ENCODE measurements at regions not wholly inside any gene's neighbourhood (a gene's known extent, or its start where the extent isn't known, plus 50 kb on each side); places are given as distances from the start of the nearest gene placed in this dataset.

DNA sequence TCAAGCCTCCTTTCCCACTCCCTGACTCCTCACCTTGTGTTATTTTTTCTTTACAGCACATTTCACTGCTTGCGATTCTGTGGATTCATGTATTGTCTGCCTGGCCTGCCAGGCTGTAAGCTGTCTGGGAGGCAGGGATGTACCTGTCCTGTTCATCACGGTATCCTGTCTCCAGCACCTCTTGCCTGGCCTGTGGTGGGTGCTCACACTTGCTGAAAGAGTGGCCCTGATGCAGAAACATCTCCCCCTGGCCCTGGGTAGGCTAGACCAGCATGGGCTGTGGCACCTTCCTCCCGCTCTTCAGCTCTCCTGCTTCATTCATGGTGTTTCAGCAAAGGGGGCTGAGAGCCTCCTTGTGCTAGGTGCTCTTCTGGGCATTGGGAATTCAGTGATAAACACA is 60.1 kb upstream of the KCNG1 start:
- BruUV-seq (replicated peaks): no TSS peak
- dilution Hi-C loops (cut with HindIII; ENCODE audit: low sequenced_read_pairs, unreplicated experiment): no loop called here
- 100% methylated on average over 1 of the region's 3 CpGs; no CpG with 5 or more reads in 1 of the 2 experiments for WGBS, 2 experiments (ENCODE audit: extremely low coverage in 2 of 2, insufficient read length in 1 of 2)

More for the DNA sequence above, 60.1 kb upstream of the KCNG1 start:
- TF ChIP-seq FOS (IDR thresholded peaks at IDR 0.05; ENCODE audit: low read depth, low read length) (no peak), MAFK (IDR thresholded peaks at IDR 0.05; ENCODE audit: low read depth, low read length) (no peak), POLR2A (IDR thresholded peaks at IDR 0.05; ENCODE audit: low read depth, low read length) (no peak), RCOR1 (IDR thresholded peaks at IDR 0.05; ENCODE audit: insufficient replicate concordance, low read length) (no peak), MAZ (IDR thresholded peaks at IDR 0.05; ENCODE audit: borderline replicate concordance, low read depth, low read length) (no peak), SMC3 (IDR thresholded peaks at IDR 0.05; ENCODE audit: low read depth, low read length) (no peak), RAD21 (IDR thresholded peaks at IDR 0.05; ENCODE audit: low read length) (no peak), NFE2L2 (IDR thresholded peaks at IDR 0.05; ENCODE audit: low read depth, low read length) (no peak), RFX5 (IDR thresholded peaks at IDR 0.05; ENCODE audit: low read depth, low read length) (no peak), CHD1 (IDR thresholded peaks at IDR 0.05; ENCODE audit: low read depth, low read length) (no peak)
- TF ChIP-seq, protein P1, sequence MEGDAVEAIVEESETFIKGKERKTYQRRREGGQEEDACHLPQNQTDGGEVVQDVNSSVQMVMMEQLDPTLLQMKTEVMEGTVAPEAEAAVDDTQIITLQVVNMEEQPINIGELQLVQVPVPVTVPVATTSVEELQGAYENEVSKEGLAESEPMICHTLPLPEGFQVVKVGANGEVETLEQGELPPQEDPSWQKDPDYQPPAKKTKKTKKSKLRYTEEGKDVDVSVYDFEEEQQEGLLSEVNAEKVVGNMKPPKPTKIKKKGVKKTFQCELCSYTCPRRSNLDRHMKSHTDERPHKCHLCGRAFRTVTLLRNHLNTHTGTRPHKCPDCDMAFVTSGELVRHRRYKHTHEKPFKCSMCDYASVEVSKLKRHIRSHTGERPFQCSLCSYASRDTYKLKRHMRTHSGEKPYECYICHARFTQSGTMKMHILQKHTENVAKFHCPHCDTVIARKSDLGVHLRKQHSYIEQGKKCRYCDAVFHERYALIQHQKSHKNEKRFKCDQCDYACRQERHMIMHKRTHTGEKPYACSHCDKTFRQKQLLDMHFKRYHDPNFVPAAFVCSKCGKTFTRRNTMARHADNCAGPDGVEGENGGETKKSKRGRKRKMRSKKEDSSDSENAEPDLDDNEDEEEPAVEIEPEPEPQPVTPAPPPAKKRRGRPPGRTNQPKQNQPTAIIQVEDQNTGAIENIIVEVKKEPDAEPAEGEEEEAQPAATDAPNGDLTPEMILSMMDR (conservative IDR thresholded peaks at IDR 0.05; ENCODE audit: low read depth, low read length): no peak
- TF ChIP-seq, protein P2, sequence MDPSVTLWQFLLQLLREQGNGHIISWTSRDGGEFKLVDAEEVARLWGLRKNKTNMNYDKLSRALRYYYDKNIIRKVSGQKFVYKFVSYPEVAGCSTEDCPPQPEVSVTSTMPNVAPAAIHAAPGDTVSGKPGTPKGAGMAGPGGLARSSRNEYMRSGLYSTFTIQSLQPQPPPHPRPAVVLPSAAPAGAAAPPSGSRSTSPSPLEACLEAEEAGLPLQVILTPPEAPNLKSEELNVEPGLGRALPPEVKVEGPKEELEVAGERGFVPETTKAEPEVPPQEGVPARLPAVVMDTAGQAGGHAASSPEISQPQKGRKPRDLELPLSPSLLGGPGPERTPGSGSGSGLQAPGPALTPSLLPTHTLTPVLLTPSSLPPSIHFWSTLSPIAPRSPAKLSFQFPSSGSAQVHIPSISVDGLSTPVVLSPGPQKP (IDR thresholded peaks at IDR 0.05; ENCODE audit: borderline replicate concordance, low read depth, low read length): no peak
- no peak overlapping the region for H3K27ac ChIP-seq (ENCODE audit: insufficient read depth, low read length)
- ChIA-PET CTCF (no interaction called here), POLR2A (ENCODE audit: unreplicated experiment) (no interaction called here)
- H3K56ac ChIP-seq (ENCODE audit: extremely low read depth, insufficient read depth, low read length): no peak overlapping the region
- no peak overlapping the region for H3K4me2 ChIP-seq (ENCODE audit: low read depth, low read length)
- H4K8ac ChIP-seq (ENCODE audit: low read depth in 2 of 2, low read length in 2 of 2): no peak overlapping the region
- no peaks in the 10 kb centered on the region for H4K20me1 ChIP-seq (ENCODE audit: insufficient read depth, low read length)
- no peak overlapping the region for H2AK5ac ChIP-seq (ENCODE audit: low read depth, low read length)
- no peaks in the 10 kb centered on the region for H3K36me3 ChIP-seq (ENCODE audit: control insufficient read depth, insufficient read depth, low read length)
- H2BK5ac ChIP-seq (ENCODE audit: low read depth, low read length, poor library complexity, severe bottlenecking): no peak overlapping the region
- in situ Hi-C loops (cut with MboI; ENCODE audit: low sequenced_read_pairs) (no loop called here), intact Hi-C loops (cut with micrococcal nuclease) (no loop called here)
- no peak overlapping the region for H3K4ac ChIP-seq (ENCODE audit: low read depth, low read length)
- no peaks in the 10 kb centered on the region for H3K79me1 ChIP-seq (ENCODE audit: low read depth in 1 of 2, low read length in 2 of 2)
- H3K9ac ChIP-seq (ENCODE audit: low read depth, low read length): no peak overlapping the region
- no peak overlapping the region for H3K14ac ChIP-seq (replicated peaks; ENCODE audit: low read depth, low read length)
- ATAC-seq (ENCODE audit: low read depth): no peak
- no peaks in the 10 kb centered on the region for H3K9me1 ChIP-seq (ENCODE audit: insufficient read depth, low read length)
- H3K9me3 ChIP-seq (ENCODE audit: control insufficient read depth, insufficient read depth, low read length): peaks cover 10% of the 10 kb centered on the region
- H4K91ac ChIP-seq (ENCODE audit: insufficient read depth, low read depth, low read length): no peak overlapping the region
- no peak overlapping the region for H3K4me3 ChIP-seq (ENCODE audit: insufficient read depth, low read depth, low read length)
- no peak overlapping the region for H2BK20ac ChIP-seq (ENCODE audit: low read depth, low read length)
- DNase-seq: no peak
- H2BK15ac ChIP-seq (ENCODE audit: low read depth, low read length): no peak overlapping the region
- H4K5ac ChIP-seq (ENCODE audit: low read depth, low read length): no peak overlapping the region
- H3K27me3 ChIP-seq (ENCODE audit: control insufficient read depth, insufficient read depth, low read length): peaks cover 73% of the 10 kb centered on the region
- no peak overlapping the region for H3K18ac ChIP-seq (ENCODE audit: low read depth, low read length)
- no peak overlapping the region for H2AK9ac ChIP-seq (replicated peaks; ENCODE audit: low read depth, low read length, poor library complexity)
- no peak overlapping the region for H2BK120ac ChIP-seq (ENCODE audit: low read depth, low read length)
- H2AFZ ChIP-seq (replicated peaks; ENCODE audit: low read length, poor library complexity): no peak overlapping the region
- no peak overlapping the region for H3K23ac ChIP-seq (ENCODE audit: low read depth, low read length)
- no peaks in the 10 kb centered on the region for H3K4me1 ChIP-seq (ENCODE audit: control insufficient read depth, insufficient read depth, low read length)

Measured in IMR-90 (cell line).